Ecto neural progenitor cell (in vitro differentiated cells): ENCODE measurements at regions not wholly inside any gene's neighbourhood (a gene's known extent, or its start where the extent isn't known, plus 50 kb on each side); places are given as distances from the start of the nearest gene placed in this dataset.

ENCODE experiments used
- DNase-seq: peaks from one replicate; pipeline ENCODE4 v3.0.0-alpha.2; 2018; ENCODE audit warnings: low spot score

- DNase-seq: peak; percentile 48
Observed at GRCh38 chr4:177696438-177696966, 254.3 kb upstream of the AGA start.

DNA sequence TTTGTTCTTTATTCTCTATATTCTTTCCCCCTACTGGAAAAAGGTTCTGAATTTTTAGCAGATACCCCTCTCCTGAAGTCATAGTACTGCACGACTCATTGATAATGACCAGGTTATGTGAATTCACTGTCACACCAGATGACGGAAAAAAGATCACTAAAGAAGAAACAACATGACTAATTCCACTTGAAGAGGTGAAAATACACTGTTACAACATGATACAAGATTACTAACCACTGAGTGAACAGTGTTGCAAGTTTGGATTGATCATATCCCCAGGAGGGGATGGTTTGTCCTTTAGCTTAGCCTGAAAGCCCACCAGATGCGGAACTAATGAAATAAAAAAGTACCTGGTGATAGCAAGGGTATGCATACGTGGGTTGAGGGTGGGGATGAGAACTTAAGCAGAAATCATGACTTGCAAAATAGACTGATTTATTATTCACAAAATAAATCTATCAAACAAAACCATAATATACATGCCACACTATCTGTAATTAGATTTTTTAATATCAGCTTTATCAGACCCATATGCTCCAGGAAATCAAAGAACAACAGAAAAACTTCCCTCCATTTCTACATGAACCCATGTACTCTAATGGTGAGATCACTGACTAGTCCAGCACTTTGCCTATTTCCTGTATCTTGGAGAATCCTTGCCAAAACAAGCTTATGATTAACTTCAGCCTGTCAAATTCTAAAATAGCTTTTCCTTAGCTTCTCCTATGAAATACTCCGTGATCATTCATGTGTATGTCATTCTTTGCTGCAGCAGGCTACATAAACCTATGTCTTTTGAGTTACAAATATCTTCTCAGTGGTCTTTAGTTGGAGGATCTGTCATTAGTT lies 257.4 kb upstream of the AGA start:
- DNase-seq: no peak

DNA sequence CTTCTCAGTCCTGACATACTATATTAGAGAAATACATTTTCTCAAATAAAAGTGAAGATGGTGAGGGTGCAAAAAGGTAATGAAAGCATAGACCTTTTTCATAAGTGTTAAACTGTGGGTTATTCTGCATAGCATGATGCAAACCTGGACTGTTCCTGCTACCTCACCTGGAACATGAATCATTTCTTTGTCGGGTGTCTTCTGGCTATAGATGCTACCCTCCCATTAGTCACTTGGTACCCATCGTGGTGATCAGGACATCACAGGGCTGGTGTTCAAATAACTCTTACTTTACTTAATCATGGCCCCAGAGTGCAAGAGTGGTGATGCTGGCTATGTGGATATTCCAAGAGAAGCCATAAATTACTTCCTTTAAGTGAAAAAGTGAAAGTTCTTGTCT lies 264.7 kb upstream of the AGA start:
- no peak for DNase-seq

DNA sequence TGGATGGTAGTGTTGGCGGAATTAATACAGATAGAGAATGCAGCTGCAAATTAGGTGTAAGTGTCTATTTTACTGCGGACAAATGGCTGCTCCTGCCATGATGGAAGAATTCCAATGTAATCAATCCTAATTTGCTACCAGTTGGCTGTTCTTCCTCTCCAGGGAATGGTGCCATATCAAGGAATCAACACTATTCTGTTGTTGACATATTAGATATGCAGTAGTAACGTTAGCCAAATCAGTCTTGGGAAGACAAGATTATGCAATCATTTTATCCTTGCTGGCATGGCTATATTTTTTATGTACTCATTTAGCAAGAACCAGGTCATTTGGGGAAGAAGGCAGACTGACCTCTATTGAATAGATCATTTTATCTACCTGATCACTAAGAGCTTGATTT lies 271.2 kb upstream of the AGA start:
- DNase-seq: no peak

GRCh38 chr4:177717407-177717806 lies 275.2 kb upstream of the AGA start:
- DNase-seq: no peak

- no peak for DNase-seq
Observed at GRCh38 chr4:177718514-177718913, 276.3 kb upstream of the AGA start.

- DNase-seq: no peak
Observed at GRCh38 chr4:177726111-177726510, 283.9 kb upstream of the AGA start.

DNA sequence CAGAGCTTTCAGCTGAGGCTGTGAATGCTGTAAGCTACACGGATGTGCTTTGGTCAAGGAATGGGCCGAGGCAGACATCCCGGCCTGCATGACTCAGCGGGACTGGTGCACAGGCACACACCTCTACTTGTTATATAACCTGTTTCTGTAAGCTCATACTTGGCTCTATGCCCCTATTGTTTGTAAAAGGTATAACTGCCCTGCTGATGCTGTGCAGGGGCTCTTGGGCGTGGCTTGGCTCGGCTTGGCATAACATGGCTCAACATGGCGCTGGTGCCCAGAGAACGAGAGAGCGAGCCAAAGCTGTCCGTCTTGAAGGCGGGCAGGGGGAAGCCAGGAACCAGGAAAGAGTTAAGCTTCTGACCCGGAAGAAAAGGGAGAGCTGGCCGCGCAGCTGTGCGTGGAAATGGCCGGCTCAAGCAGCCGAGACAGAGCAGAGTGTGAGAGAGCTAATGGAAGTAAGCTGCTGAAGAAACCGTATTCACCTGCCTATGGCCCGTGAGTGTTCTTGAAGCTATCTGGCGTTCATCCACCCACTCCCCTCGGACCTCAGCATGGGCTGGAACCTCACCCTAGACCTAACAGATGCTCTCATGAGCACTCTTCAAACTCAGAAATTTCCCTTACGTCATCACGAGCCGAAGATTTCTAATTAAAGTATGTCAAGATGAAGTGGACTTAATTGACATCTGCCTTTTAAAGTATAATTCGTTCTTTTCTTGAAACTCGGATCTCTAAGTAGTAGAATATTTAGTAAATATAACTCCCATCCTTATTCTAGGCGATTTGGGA lies 286.3 kb upstream of the AGA start:
- DNase-seq: no peak

GRCh38 chr4:177729681-177730080 lies 287.4 kb upstream of the AGA start:
- no peak for DNase-seq

GRCh38 chr4:177737387-177737940 lies 295.2 kb upstream of the AGA start:
- DNase-seq: no peak

GRCh38 chr4:177740563-177740962 lies 298.3 kb upstream of the AGA start:
- no peak for DNase-seq

- no peak for DNase-seq
Observed at GRCh38 chr4:177759729-177760128, 317.5 kb upstream of the AGA start.

GRCh38 chr4:177761692-177762091 lies 319.5 kb upstream of the AGA start:
- no peak for DNase-seq

DNA sequence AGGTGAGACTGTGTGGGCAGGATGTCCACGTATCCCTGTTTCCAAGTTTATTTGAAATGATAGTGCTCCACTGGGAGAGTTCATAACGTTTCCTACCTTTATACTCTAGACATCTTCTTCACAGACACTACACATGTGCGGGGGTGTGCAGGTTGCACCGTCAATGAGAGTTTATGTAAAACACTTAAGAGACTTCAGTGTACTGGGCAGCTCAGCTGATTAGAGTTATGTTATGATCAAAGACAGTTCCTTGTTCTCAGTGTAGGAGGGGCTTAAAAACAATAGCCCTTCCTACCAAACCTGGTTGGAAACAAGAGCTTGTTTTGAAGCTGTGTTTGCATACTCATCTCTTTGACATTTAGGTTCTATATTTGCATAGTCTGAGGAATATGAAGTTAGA lies 326.9 kb upstream of the AGA start:
- DNase-seq: no peak

DNA sequence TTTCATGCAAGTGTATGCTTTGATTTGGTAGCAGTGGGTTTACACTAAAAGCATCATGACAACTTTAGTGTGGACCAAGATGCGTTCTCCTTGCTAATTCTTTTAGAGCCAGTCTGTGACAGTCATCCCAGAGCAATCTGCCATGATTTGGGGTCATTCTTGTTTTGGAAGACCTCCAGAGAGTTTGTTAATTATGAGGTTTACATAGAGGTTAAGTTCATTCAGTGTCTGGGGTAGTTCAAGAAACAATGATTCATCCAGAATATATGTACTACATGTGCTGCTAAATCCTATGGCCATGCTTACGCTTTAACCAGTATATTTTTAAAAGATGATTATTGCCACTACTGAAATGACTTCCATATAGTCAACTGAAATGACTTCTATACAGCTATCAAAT lies 328.5 kb upstream of the AGA start:
- no peak for DNase-seq

GRCh38 chr4:177771645-177772044 lies 329.4 kb upstream of the AGA start:
- no peak for DNase-seq

- DNase-seq: no peak
Observed at GRCh38 chr4:177778623-177779022, 336.4 kb upstream of the AGA start.

GRCh38 chr4:177785000-177785399 lies 342.8 kb upstream of the AGA start:
- no peak for DNase-seq

- no peak for DNase-seq
Observed at GRCh38 chr4:177789610-177790009, 347.4 kb upstream of the AGA start.

DNA sequence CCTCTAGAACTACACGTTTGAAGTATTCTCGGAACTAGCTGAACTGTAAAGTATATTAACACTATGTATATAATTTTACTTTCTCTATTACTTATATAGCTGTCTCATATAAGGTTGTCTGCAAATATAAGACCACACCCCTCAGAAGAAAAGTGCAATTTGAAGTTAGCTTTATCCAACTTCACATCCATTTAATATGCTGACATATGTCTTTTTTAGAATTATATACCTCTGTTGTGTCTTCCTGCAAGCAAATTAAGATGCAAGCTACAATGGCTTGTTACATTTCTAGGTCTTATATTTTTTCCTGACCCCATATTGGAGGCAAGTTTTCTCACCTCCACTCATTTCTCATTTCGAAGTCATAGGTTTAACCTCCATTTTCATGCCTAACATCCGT lies 349.0 kb upstream of the AGA start:
- no peak for DNase-seq

DNA sequence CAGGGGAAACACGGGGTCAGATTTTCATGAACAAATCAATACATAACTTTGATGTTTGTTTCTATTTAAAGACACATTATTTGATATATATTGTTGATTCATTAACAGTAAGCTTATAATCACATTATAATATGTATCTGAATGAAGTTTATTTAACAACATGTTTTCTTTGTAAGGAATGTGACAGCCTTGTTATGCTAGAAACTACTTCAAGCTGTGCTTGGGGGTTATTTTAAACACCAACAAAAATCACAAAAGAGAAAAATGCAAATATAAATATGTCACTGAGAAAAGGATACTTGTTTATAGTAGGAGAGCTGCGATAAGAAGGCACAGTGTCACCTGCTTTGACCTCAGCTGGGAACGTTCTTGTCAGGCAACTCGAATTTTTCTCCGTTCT lies 354.6 kb upstream of the AGA start:
- DNase-seq: no peak

DNA sequence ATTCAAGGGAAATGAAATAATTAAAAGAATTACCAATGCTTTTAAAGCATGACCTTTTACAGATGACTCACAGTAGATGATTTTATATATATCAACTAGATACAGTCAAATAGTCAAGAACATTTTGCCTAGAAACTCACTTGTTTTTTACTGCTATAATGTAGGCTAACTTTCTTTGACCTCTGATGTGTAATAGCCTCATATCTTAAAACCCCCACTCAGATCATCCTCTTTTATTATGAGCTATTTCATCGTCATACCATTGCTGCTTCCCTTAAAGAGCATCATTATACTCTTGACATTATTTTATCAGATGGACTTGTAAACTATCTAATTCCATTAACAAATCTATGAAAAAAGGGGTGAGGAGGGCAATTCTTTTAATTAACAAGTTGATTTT lies 355.9 kb upstream of the AGA start:
- DNase-seq: no peak

GRCh38 chr4:177802162-177802561 lies 359.9 kb upstream of the AGA start:
- no peak for DNase-seq
